Right atrium auricular region (tissue), 2 donors: ENCODE measurements at regions not wholly inside any gene's neighbourhood (a gene's known extent, or its start where the extent isn't known, plus 50 kb on each side); places are given as distances from the start of the nearest gene placed in this dataset.

Source experiments
- DNase-seq: peaks from one replicate; pipeline ENCODE4 v3.0.0-alpha.2; 2019; ENCODE audit warnings: low spot score
- H3K27ac ChIP-seq, 2 donors: fragments of 200-600 bp; sonication (generic); 1 replicate in 1 of 2; 2 replicates in 1 of 2; pipeline ENCODE4 v1.5.1; 2016 to 2019
- H3K27me3 ChIP-seq, 2 donors: fragments of 200-600 bp; sonication (generic); one replicate each; pipeline versions ENCODE4 v1.5.1 to v1.6.0; 2017 to 2019
- H3K36me3 ChIP-seq: fragments of 200-600 bp; sonication (generic); one replicate; pipeline ENCODE4 v1.5.1; 2016
- H3K4me1 ChIP-seq, 2 donors: fragments of 200-600 bp; sonication (generic); one replicate each; pipeline versions ENCODE4 v1.5.1 to v1.6.0; 2017 to 2019
- H3K4me3 ChIP-seq, 2 donors: fragments of 200-600 bp; sonication (generic); 1 replicate in 1 of 2; 2 replicates in 1 of 2; pipeline ENCODE4 v1.5.1; 2017 to 2019; ENCODE audit warnings: mild to moderate bottlenecking in 1 of 2, moderate library complexity in 1 of 2
- H3K9me3 ChIP-seq, 2 donors: fragments of 200-600 bp; sonication (generic); one replicate each; pipeline ENCODE4 v1.5.1; 2019
- CTCF ChIP-seq, 2 donors: fragments of 200-600 bp; sonication (generic); IDR thresholded peaks; one replicate each; pipeline ENCODE4 v1.5.1; 2019; ENCODE audit warnings: antibody characterized with exemption in 2 of 2

DNA sequence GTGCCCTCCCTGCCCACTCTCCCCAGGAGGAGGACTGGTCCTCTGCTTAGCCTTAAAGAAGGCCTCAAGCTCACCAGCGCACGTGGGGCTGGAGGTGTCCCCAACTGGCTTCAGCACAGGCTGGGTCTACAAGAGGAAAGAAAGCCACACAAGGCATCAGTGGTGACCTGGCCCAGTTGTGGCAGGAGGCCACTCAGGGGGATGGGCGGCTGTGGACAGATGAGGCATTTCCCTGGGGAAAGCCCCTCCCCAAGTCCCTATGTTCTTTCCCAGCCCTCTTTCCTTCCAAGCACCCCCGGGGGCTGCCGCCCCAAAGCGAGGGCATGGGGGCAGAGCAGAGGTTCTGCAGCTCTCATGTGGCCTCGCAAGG, 155.2 kb upstream of the TLE3 start:
- H3K4me3 ChIP-seq = no peak overlapping the region
- H3K36me3 ChIP-seq = no peaks in the 10 kb centered on the region
- no peaks in the 10 kb centered on the region for H3K9me3 ChIP-seq
- TF ChIP-seq CTCF (IDR thresholded peaks at IDR 0.05) = no peak
- DNase-seq = no peak
- no peak overlapping the region for H3K27ac ChIP-seq
- peaks cover 0 to 1% of the 10 kb centered on the region in 2 donors for H3K4me1 ChIP-seq
- H3K27me3 ChIP-seq = no peaks in the 10 kb centered on the region

- Histone ChIP-seq H3K27ac (no peak overlapping the region), H3K36me3 (no peaks in the 10 kb centered on the region), H3K27me3 (no peaks in the 10 kb centered on the region), H3K4me3 (no peak overlapping the region), H3K4me1 (no peaks in the 10 kb centered on the region), H3K9me3 (no peaks in the 10 kb centered on the region)
- TF ChIP-seq CTCF (IDR thresholded peaks at IDR 0.05) = no peak
- DNase-seq = no peak
Measured at GRCh38 chr15:70252056-70252950, 154.6 kb upstream of the TLE3 start.

GRCh38 chr15:70251246-70251990, 153.7 kb upstream of the TLE3 start:
- DNase-seq = no peak
- Histone ChIP-seq H3K9me3 (no peaks in the 10 kb centered on the region), H3K4me1 (no peaks in the 10 kb centered on the region), H3K4me3 (no peak overlapping the region), H3K36me3 (no peaks in the 10 kb centered on the region), H3K27ac (no peak overlapping the region), H3K27me3 (no peaks in the 10 kb centered on the region)
- TF ChIP-seq CTCF (IDR thresholded peaks at IDR 0.05) = no peak

- Histone ChIP-seq H3K27me3 (no peaks in the 10 kb centered on the region), H3K27ac (no peak overlapping the region), H3K4me1 (no peaks in the 10 kb centered on the region), H3K36me3 (no peaks in the 10 kb centered on the region), H3K9me3 (no peaks in the 10 kb centered on the region), H3K4me3 (no peak overlapping the region)
- TF ChIP-seq CTCF (IDR thresholded peaks at IDR 0.05) = no peak
- DNase-seq = no peak
Measured at GRCh38 chr15:70250208-70251201, 152.8 kb upstream of the TLE3 start.

GRCh38 chr15:70249616-70250015, 151.9 kb upstream of the TLE3 start:
- Histone ChIP-seq H3K4me1 (no peaks in the 10 kb centered on the region), H3K27me3 (no peaks in the 10 kb centered on the region), H3K27ac (no peak overlapping the region), H3K9me3 (no peaks in the 10 kb centered on the region), H3K36me3 (no peaks in the 10 kb centered on the region), H3K4me3 (no peak overlapping the region)
- no peak for DNase-seq
- TF ChIP-seq CTCF (IDR thresholded peaks at IDR 0.05) = no peak
